ENCODE measurements at regions not wholly inside any gene's neighbourhood (a gene's known extent, or its start where the extent isn't known, plus 50 kb on each side); places are given as distances from the start of the nearest gene placed in this dataset.

GRCh38 chr13:107964395-107964794 lies 250.9 kb downstream of the LIG4 start:
- TF ChIP-seq ISL1 (CRISPR knock-in tag; IDR thresholded peaks at IDR 0.05), result no peak
- TF ChIP-seq CREB5 (CRISPR knock-in tag; IDR thresholded peaks at IDR 0.05; ENCODE audit: low read depth), result no peak
- no peak for TF ChIP-seq SNAI2 (CRISPR knock-in tag; IDR thresholded peaks at IDR 0.05)
- TF ChIP-seq PATZ1 (CRISPR knock-in tag; IDR thresholded peaks at IDR 0.05; ENCODE audit: borderline replicate concordance), result no peak
- no peak for TF ChIP-seq OSR1 (CRISPR knock-in tag; IDR thresholded peaks at IDR 0.05)
- TF ChIP-seq CSDC2 (CRISPR knock-in tag; IDR thresholded peaks at IDR 0.05), result no peak
- TF ChIP-seq TSHZ2 (CRISPR knock-in tag; IDR thresholded peaks at IDR 0.05), result no peak
- no peak for TF ChIP-seq ZNF565 (CRISPR knock-in tag; conservative IDR thresholded peaks at IDR 0.05; ENCODE audit: low read depth)
- TF ChIP-seq ZC3H10 (CRISPR knock-in tag; IDR thresholded peaks at IDR 0.05), result no peak
- TF ChIP-seq TOX (CRISPR knock-in tag; IDR thresholded peaks at IDR 0.05; ENCODE audit: borderline replicate concordance), result no peak
- no peak for TF ChIP-seq ZNF8 (CRISPR knock-in tag; IDR thresholded peaks at IDR 0.05)
- TF ChIP-seq TCF4 (CRISPR knock-in tag; IDR thresholded peaks at IDR 0.05; ENCODE audit: borderline replicate concordance), result no peak
- TF ChIP-seq CSRNP3 (CRISPR knock-in tag; IDR thresholded peaks at IDR 0.05), result no peak
- ATAC-seq, result no peak

- no peak for TF ChIP-seq SNAI2 (CRISPR knock-in tag; IDR thresholded peaks at IDR 0.05)
- TF ChIP-seq ZC3H10 (CRISPR knock-in tag; IDR thresholded peaks at IDR 0.05), result no peak
- no peak for TF ChIP-seq TSHZ2 (CRISPR knock-in tag; IDR thresholded peaks at IDR 0.05)
- TF ChIP-seq ZNF70 (CRISPR knock-in tag; IDR thresholded peaks at IDR 0.05), result no peak
- no peak for TF ChIP-seq ZFP3 (CRISPR knock-in tag; IDR thresholded peaks at IDR 0.05)
- no peak for TF ChIP-seq PPARA (CRISPR knock-in tag; IDR thresholded peaks at IDR 0.05; ENCODE audit: borderline replicate concordance)
- no peak for TF ChIP-seq TCF4 (CRISPR knock-in tag; IDR thresholded peaks at IDR 0.05; ENCODE audit: borderline replicate concordance)
- TF ChIP-seq ZNF8 (CRISPR knock-in tag; IDR thresholded peaks at IDR 0.05), result no peak
- TF ChIP-seq PATZ1 (CRISPR knock-in tag; IDR thresholded peaks at IDR 0.05; ENCODE audit: borderline replicate concordance), result no peak
- TF ChIP-seq OSR1 (CRISPR knock-in tag; IDR thresholded peaks at IDR 0.05), result no peak
- no peak for TF ChIP-seq POU6F1 (CRISPR knock-in tag; IDR thresholded peaks at IDR 0.05; ENCODE audit: borderline replicate concordance, low read depth)
- no peak for TF ChIP-seq BACH2 (CRISPR knock-in tag; IDR thresholded peaks at IDR 0.05; ENCODE audit: borderline replicate concordance)
- TF ChIP-seq CSDC2 (CRISPR knock-in tag; IDR thresholded peaks at IDR 0.05), result no peak
- TF ChIP-seq RARB (CRISPR knock-in tag; IDR thresholded peaks at IDR 0.05), result no peak
- TF ChIP-seq ISL1 (CRISPR knock-in tag; IDR thresholded peaks at IDR 0.05), result no peak
- TF ChIP-seq CREB5 (CRISPR knock-in tag; IDR thresholded peaks at IDR 0.05; ENCODE audit: low read depth), result no peak
- TF ChIP-seq ZNF565 (CRISPR knock-in tag; conservative IDR thresholded peaks at IDR 0.05; ENCODE audit: low read depth), result no peak
- ATAC-seq, result no peak
These were observed 253.3 kb downstream of the LIG4 start for GRCh38 chr13:107961849-107962608.
